GM12878 (cell line): ENCODE measurements at regions not wholly inside any gene's neighbourhood (a gene's known extent, or its start where the extent isn't known, plus 50 kb on each side); places are given as distances from the start of the nearest gene placed in this dataset.

ENCODE experiments used
- ATAC-seq: fragments of 200-7000 bp; cut with Tn5 transposase; 3 replicates; pipeline ENCODE4 v1.9.1; 2020; ENCODE audit warnings: mild to moderate bottlenecking, moderate library complexity
- BruUV-seq: library from RNA; stranded (reverse); fragments of 400-500 nt; replicated peaks from 2 replicates; lab custom pipeline; 2021; lab: Mats Ljungman, UMichigan
- CTCF ChIA-PET: fragments of 300-600 bp; sonication (Branson Sonifier 250); formaldehyde crosslinking; extraction: SDS; loops from one replicate; lab custom pipeline; 2021; ENCODE audit warnings: inconsistent platforms; lab: Yijun Ruan, JAX
- POLR2A ChIA-PET: fragments of 350-600 bp; formaldehyde crosslinking; extraction: SDS; loops from one replicate; lab custom pipeline; 2021; ENCODE audit warnings: inconsistent platforms; lab: Charles Lee
- RAD21 ChIA-PET: fragments of 300-600 bp; sonication (Branson Sonifier 250); formaldehyde crosslinking; loops from one replicate; lab custom pipeline; 2023; ENCODE audit warnings: antibody characterized with exemption; ENCODE audit not compliant: unreplicated experiment; lab: Charles Lee
- SMC1A ChIA-PET: fragments of 300-600 bp; sonication (Branson Sonifier 250); formaldehyde crosslinking; loops from one replicate; lab custom pipeline; 2023; ENCODE audit not compliant: unreplicated experiment, uncharacterized antibody; lab: Charles Lee
- DNase-seq: peaks from one replicate; pipeline ENCODE4 v3.0.0-alpha.2; 2011; ENCODE audit warnings: low read depth, low spot score
- FAIRE-seq: peaks from 3 replicates; lab custom pipeline; 2011; peaks lifted over from hg19 to GRCh38; lab: Jason Lieb, UNC
- H2AFZ ChIP-seq: 2 replicates; pipeline ENCODE4 v1.6.0; 2011; ENCODE audit warnings: low read depth, low read length, control low read depth; ENCODE audit not compliant: control insufficient read depth
- H3K27ac ChIP-seq: 2 replicates; pipeline ENCODE4 v1.5.1; 2011; ENCODE audit warnings: control low read depth; ENCODE audit not compliant: control insufficient read depth, insufficient read depth
- H3K27me3 ChIP-seq, 2 experiments: replicated peaks in 1 of 2; 2 replicates each; pipeline versions ENCODE4 v1.6.0 to v1.6.1; 2011; ENCODE audit warnings: low read length in 1 of 2; ENCODE audit not compliant: control insufficient read depth in 2 of 2, insufficient read depth in 2 of 2
- H3K36me3 ChIP-seq, 2 experiments: 2 replicates each; pipeline ENCODE4 v1.5.1; 2011; ENCODE audit warnings: low read length in 1 of 2; ENCODE audit not compliant: control insufficient read depth in 2 of 2, insufficient read depth in 2 of 2
- H3K4me1 ChIP-seq: 2 replicates; pipeline ENCODE4 v1.6.1; 2011; ENCODE audit warnings: mild to moderate bottlenecking, low read length, moderate library complexity, mixed read lengths; ENCODE audit not compliant: control insufficient read depth, insufficient read depth
- H3K4me2 ChIP-seq: 2 replicates; pipeline ENCODE4 v1.6.0; 2011; ENCODE audit warnings: control low read depth; ENCODE audit not compliant: control insufficient read depth, insufficient read depth
- H3K4me3 ChIP-seq: fragments of 200-600 bp; sonication (generic); 2 replicates; pipeline ENCODE4 v1.5.1; 2016
- H3K79me2 ChIP-seq: 2 replicates; pipeline ENCODE4 v1.6.0; 2011; ENCODE audit warnings: low read length; ENCODE audit not compliant: control insufficient read depth, insufficient read depth
- H3K9ac ChIP-seq: 2 replicates; pipeline ENCODE4 v1.8.0; 2011; ENCODE audit warnings: low read length, control low read depth, mixed read lengths; ENCODE audit not compliant: control insufficient read depth, insufficient read depth
- H3K9me3 ChIP-seq: replicated peaks from 3 replicates; pipeline ENCODE4 v1.5.1; 2011; ENCODE audit warnings: mild to moderate bottlenecking, low read length; ENCODE audit not compliant: control insufficient read depth, insufficient read depth
- H4K20me1 ChIP-seq: 2 replicates; pipeline ENCODE4 v1.6.0; 2011; ENCODE audit not compliant: control insufficient read depth, insufficient read depth
- MTA2 ChIP-seq: fragments of 450-650 bp; IDR thresholded peaks from 2 replicates; pipeline ENCODE4 v1.6.1; 2016; ENCODE audit warnings: low read depth, mild to moderate bottlenecking, moderate library complexity
- POLR2AphosphoS2 ChIP-seq: IDR thresholded peaks from 2 replicates; pipeline ENCODE4 v1.6.1; 2011; ENCODE audit warnings: low read depth, mild to moderate bottlenecking, low read length, improper control_type of control experiment, moderate library complexity
- RCOR1 ChIP-seq: conservative IDR thresholded peaks from 2 replicates; pipeline ENCODE4 v1.6.1; 2012; ENCODE audit warnings: low read depth, low read length, improper control_type of control experiment
- SREBF1 ChIP-seq: IDR thresholded peaks from 2 replicates; pipeline ENCODE4 v1.6.1; 2012; ENCODE audit warnings: mild to moderate bottlenecking, low read length
- WRNIP1 ChIP-seq: IDR thresholded peaks from 2 replicates; pipeline ENCODE4 v1.6.1; 2011; ENCODE audit warnings: low read depth, low read length, improper control_type of control experiment, borderline replicate concordance
- YBX1 ChIP-seq: fragments of 450-650 bp; IDR thresholded peaks from 2 replicates; pipeline ENCODE4 v1.6.1; 2016; ENCODE audit warnings: antibody characterized with exemption
- ZBED1 ChIP-seq: IDR thresholded peaks from 2 replicates; pipeline ENCODE4 v1.6.1; 2016; ENCODE audit warnings: borderline replicate concordance
- WGBS: methylation state at CpG from one replicate; pipeline ENCODE4 v1.1.6; 2016; ENCODE audit warnings: low lambda C conversion rate; ENCODE audit not compliant: insufficient replicate concordance, insufficient coverage; ENCODE audit errors: missing lambda C conversion rate; 5-methylcytosine and 5-hydroxymethylcytosine counted together
- in situ Hi-C: fragments of 300-500 bp; cut with MboI; formaldehyde crosslinking; loops from 9 replicates; pipeline ENCODE4 v1.14.3; 2018; ENCODE audit warnings: mixed read lengths
- intact Hi-C: fragments of 100-400 bp; cut with micrococcal nuclease; formaldehyde crosslinking; loops from one replicate; pipeline ENCODE4 v1.14.2; 2022; ENCODE audit not compliant: unreplicated experiment
- TF ChIP-seq, protein P1 (sequence below): fragments of 150-350 bp; IDR thresholded peaks from 2 replicates; pipeline ENCODE4 v1.6.1; 2014; ENCODE audit warnings: mild to moderate bottlenecking, low read depth, low read length
- TF ChIP-seq, protein P2 (sequence below): IDR thresholded peaks from 2 replicates; pipeline ENCODE4 v1.6.1; 2012; ENCODE audit warnings: low read length, inconsistent platforms

DNA sequence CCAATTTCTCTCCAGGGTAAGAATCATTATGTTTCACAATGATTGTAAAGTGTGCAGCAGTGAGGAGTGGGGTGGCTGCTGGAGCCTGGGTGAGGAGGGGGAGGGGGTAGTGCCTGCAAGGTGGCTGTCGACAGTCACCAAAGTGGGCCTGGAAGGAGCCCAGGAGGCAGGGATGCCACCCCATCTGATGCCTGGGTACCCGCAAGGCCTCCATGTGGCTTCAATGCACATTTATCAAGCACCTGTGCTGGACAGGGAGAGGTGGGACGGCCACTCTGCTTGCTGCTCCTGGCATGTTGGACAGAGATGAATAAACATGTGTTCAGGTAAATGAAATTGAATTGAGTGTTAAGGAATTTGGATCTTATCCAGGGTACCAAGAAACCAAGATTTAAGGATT is 78.8 kb upstream of the DISP3 start:
- WGBS = 51% methylated on average over 3 of the region's 3 CpGs
- ChIA-PET SMC1A (no interaction called here), RAD21 (no interaction called here), POLR2A (no interaction called here), CTCF (no interaction called here)
- no peak overlapping the region for H3K4me3 ChIP-seq
- no TSS peak for BruUV-seq
- no peaks in the 10 kb centered on the region; the same call in 2 of the 3 replicates for H3K9me3 ChIP-seq
- no peaks in the 10 kb centered on the region for H4K20me1 ChIP-seq
- H3K9ac ChIP-seq = no peak overlapping the region
- no peaks in the 10 kb centered on the region for H3K36me3 ChIP-seq
- no peaks in the 10 kb centered on the region for H3K4me1 ChIP-seq
- H3K27me3 ChIP-seq = peaks cover 0 to 4% of the 10 kb centered on the region in 2 experiments; a peak in 2 of 4 replicates
- H3K79me2 ChIP-seq = no peaks in the 10 kb centered on the region
- DNase-seq (no peak), FAIRE-seq (no peak), ATAC-seq (no peak)
- no peak for TF ChIP-seq POLR2AphosphoS2
- TF ChIP-seq, protein P1, sequence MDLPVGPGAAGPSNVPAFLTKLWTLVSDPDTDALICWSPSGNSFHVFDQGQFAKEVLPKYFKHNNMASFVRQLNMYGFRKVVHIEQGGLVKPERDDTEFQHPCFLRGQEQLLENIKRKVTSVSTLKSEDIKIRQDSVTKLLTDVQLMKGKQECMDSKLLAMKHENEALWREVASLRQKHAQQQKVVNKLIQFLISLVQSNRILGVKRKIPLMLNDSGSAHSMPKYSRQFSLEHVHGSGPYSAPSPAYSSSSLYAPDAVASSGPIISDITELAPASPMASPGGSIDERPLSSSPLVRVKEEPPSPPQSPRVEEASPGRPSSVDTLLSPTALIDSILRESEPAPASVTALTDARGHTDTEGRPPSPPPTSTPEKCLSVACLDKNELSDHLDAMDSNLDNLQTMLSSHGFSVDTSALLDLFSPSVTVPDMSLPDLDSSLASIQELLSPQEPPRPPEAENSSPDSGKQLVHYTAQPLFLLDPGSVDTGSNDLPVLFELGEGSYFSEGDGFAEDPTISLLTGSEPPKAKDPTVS = no peak
- no peak for TF ChIP-seq SREBF1
- no peak for TF ChIP-seq YBX1
- TF ChIP-seq MTA2 = no peak
- TF ChIP-seq RCOR1 = no peak
- TF ChIP-seq WRNIP1 = no peak
- TF ChIP-seq ZBED1 = no peak
- TF ChIP-seq, protein P2, sequence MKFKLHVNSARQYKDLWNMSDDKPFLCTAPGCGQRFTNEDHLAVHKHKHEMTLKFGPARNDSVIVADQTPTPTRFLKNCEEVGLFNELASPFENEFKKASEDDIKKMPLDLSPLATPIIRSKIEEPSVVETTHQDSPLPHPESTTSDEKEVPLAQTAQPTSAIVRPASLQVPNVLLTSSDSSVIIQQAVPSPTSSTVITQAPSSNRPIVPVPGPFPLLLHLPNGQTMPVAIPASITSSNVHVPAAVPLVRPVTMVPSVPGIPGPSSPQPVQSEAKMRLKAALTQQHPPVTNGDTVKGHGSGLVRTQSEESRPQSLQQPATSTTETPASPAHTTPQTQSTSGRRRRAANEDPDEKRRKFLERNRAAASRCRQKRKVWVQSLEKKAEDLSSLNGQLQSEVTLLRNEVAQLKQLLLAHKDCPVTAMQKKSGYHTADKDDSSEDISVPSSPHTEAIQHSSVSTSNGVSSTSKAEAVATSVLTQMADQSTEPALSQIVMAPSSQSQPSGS = no peak
- intact Hi-C loops = no loop called here
- in situ Hi-C loops = no loop called here
- no peak overlapping the region for H3K27ac ChIP-seq
- no peak overlapping the region for H2AFZ ChIP-seq
- H3K4me2 ChIP-seq = no peak overlapping the region
